ENCODE measurements at regions not wholly inside any gene's neighbourhood (a gene's known extent, or its start where the extent isn't known, plus 50 kb on each side); places are given as distances from the start of the nearest gene placed in this dataset.

- Histone ChIP-seq H3K27ac (no peak overlapping the region), H3K4me2 (no peak overlapping the region), H3K4me3 (IDR thresholded peaks at IDR 0.05; ENCODE audit: insufficient read depth, low read depth, low read length) (no peak overlapping the region), H3K9ac (no peak overlapping the region), H2AFZ (ENCODE audit: low read depth) (no peak overlapping the region), H3K4me1 (ENCODE audit: low read depth, poor library complexity, severe bottlenecking) (no peaks in the 10 kb centered on the region), H3K36me3 (ENCODE audit: insufficient read depth) (no peaks in the 10 kb centered on the region), H3K27me3 (ENCODE audit: insufficient read depth, low read depth) (no peaks in the 10 kb centered on the region), H4K20me1 (ENCODE audit: insufficient read depth) (no peaks in the 10 kb centered on the region), H3K79me2 (ENCODE audit: insufficient read depth, low read depth) (no peaks in the 10 kb centered on the region)
- TF ChIP-seq CTCF (conservative IDR thresholded peaks at IDR 0.05; ENCODE audit: low read depth, low read length), result no peak
These were observed 417.0 kb downstream of the HTR7 start for GRCh38 chr10:90440870-90441269.

- Histone ChIP-seq H3K4me2 (no peak overlapping the region), H3K4me3 (IDR thresholded peaks at IDR 0.05; ENCODE audit: insufficient read depth, low read depth, low read length) (no peak overlapping the region), H4K20me1 (ENCODE audit: insufficient read depth) (no peaks in the 10 kb centered on the region), H3K4me1 (ENCODE audit: low read depth, poor library complexity, severe bottlenecking) (no peaks in the 10 kb centered on the region), H3K36me3 (ENCODE audit: insufficient read depth) (no peaks in the 10 kb centered on the region), H3K9ac (no peak overlapping the region), H3K27me3 (ENCODE audit: insufficient read depth, low read depth) (no peaks in the 10 kb centered on the region), H2AFZ (ENCODE audit: low read depth) (no peak overlapping the region), H3K27ac (no peak overlapping the region), H3K79me2 (ENCODE audit: insufficient read depth, low read depth) (no peaks in the 10 kb centered on the region)
- no peak for TF ChIP-seq CTCF (conservative IDR thresholded peaks at IDR 0.05; ENCODE audit: low read depth, low read length)
These were observed 414.5 kb downstream of the HTR7 start for GRCh38 chr10:90443342-90443741.

- H3K27me3 ChIP-seq (ENCODE audit: insufficient read depth, low read depth), result no peaks in the 10 kb centered on the region
- H3K9ac ChIP-seq, result no peak overlapping the region
- no peak overlapping the region for H2AFZ ChIP-seq (ENCODE audit: low read depth)
- H3K4me2 ChIP-seq, result no peak overlapping the region
- no peaks in the 10 kb centered on the region for H3K79me2 ChIP-seq (ENCODE audit: insufficient read depth, low read depth)
- no peaks in the 10 kb centered on the region for H4K20me1 ChIP-seq (ENCODE audit: insufficient read depth)
- H3K27ac ChIP-seq, result no peak overlapping the region
- no peaks in the 10 kb centered on the region for H3K4me1 ChIP-seq (ENCODE audit: low read depth, poor library complexity, severe bottlenecking)
- no peak for TF ChIP-seq CTCF (conservative IDR thresholded peaks at IDR 0.05; ENCODE audit: low read depth, low read length)
- no peak overlapping the region for H3K4me3 ChIP-seq (IDR thresholded peaks at IDR 0.05; ENCODE audit: insufficient read depth, low read depth, low read length)
- no peaks in the 10 kb centered on the region for H3K36me3 ChIP-seq (ENCODE audit: insufficient read depth)
These were observed 410.0 kb downstream of the HTR7 start for GRCh38 chr10:90447831-90448230.

GRCh38 chr10:90450797-90451196, 407.0 kb downstream of the HTR7 start:
- no peaks in the 10 kb centered on the region for H4K20me1 ChIP-seq (ENCODE audit: insufficient read depth)
- no peak overlapping the region for H3K4me2 ChIP-seq
- H3K27me3 ChIP-seq (ENCODE audit: insufficient read depth, low read depth), result no peaks in the 10 kb centered on the region
- H3K36me3 ChIP-seq (ENCODE audit: insufficient read depth), result no peaks in the 10 kb centered on the region
- no peaks in the 10 kb centered on the region for H3K79me2 ChIP-seq (ENCODE audit: insufficient read depth, low read depth)
- H3K9ac ChIP-seq, result no peak overlapping the region
- H2AFZ ChIP-seq (ENCODE audit: low read depth), result no peak overlapping the region
- no peak for TF ChIP-seq CTCF (conservative IDR thresholded peaks at IDR 0.05; ENCODE audit: low read depth, low read length)
- H3K27ac ChIP-seq, result no peak overlapping the region
- no peaks in the 10 kb centered on the region for H3K4me1 ChIP-seq (ENCODE audit: low read depth, poor library complexity, severe bottlenecking)
- H3K4me3 ChIP-seq (IDR thresholded peaks at IDR 0.05; ENCODE audit: insufficient read depth, low read depth, low read length), result no peak overlapping the region

- Histone ChIP-seq H4K20me1 (ENCODE audit: insufficient read depth) (no peaks in the 10 kb centered on the region), H3K79me2 (ENCODE audit: insufficient read depth, low read depth) (no peaks in the 10 kb centered on the region), H3K4me2 (no peak overlapping the region), H3K27me3 (ENCODE audit: insufficient read depth, low read depth) (no peaks in the 10 kb centered on the region), H2AFZ (ENCODE audit: low read depth) (no peak overlapping the region), H3K4me3 (IDR thresholded peaks at IDR 0.05; ENCODE audit: insufficient read depth, low read depth, low read length) (no peak overlapping the region), H3K4me1 (ENCODE audit: low read depth, poor library complexity, severe bottlenecking) (no peaks in the 10 kb centered on the region), H3K27ac (no peak overlapping the region), H3K9ac (no peak overlapping the region), H3K36me3 (ENCODE audit: insufficient read depth) (no peaks in the 10 kb centered on the region)
- TF ChIP-seq CTCF (conservative IDR thresholded peaks at IDR 0.05; ENCODE audit: low read depth, low read length), result no peak
These were observed 406.6 kb downstream of the HTR7 start for GRCh38 chr10:90451283-90451682.

Measured in KMS-11 (cell line).